ENCODE measurements at regions not wholly inside any gene's neighbourhood (a gene's known extent, or its start where the extent isn't known, plus 50 kb on each side); places are given as distances from the start of the nearest gene placed in this dataset.

GRCh38 chr9:90256345-90256744 is 386.3 kb downstream of the DIRAS2 start:
- no peak for DNase-seq
- H3K27me3 ChIP-seq = no peaks in the 10 kb centered on the region
- TF ChIP-seq CTCF (IDR thresholded peaks at IDR 0.05) = no peak
- H3K9me3 ChIP-seq = peaks cover 0 to 10% of the 10 kb centered on the region in 2 donors
- H3K36me3 ChIP-seq = no peaks in the 10 kb centered on the region
- H3K27ac ChIP-seq = no peak overlapping the region
- intact Hi-C loops (cut with DNase I) = no loop called here
- no peaks in the 10 kb centered on the region for H3K4me1 ChIP-seq
- no peak overlapping the region for H3K4me3 ChIP-seq
- no peak for ATAC-seq

GRCh38 chr9:90259311-90260246 is 383.0 kb downstream of the DIRAS2 start:
- H3K27me3 ChIP-seq = no peaks in the 10 kb centered on the region
- H3K27ac ChIP-seq = no peak overlapping the region
- no peak for ATAC-seq
- no peaks in the 10 kb centered on the region for H3K36me3 ChIP-seq
- H3K9me3 ChIP-seq = peaks cover 0 to 22% of the 10 kb centered on the region in 2 donors
- DNase-seq = no peak
- no peak for TF ChIP-seq CTCF (IDR thresholded peaks at IDR 0.05)
- H3K4me3 ChIP-seq = no peak overlapping the region
- no peaks in the 10 kb centered on the region for H3K4me1 ChIP-seq
- intact Hi-C loops (cut with DNase I) = no loop called here

- Histone ChIP-seq H3K4me1 (no peaks in the 10 kb centered on the region), H3K36me3 (no peaks in the 10 kb centered on the region), H3K4me3 (no peak overlapping the region), H3K27me3 (no peaks in the 10 kb centered on the region), H3K27ac (no peak overlapping the region), H3K9me3 (peaks cover 0 to 22% of the 10 kb centered on the region in 2 donors)
- ATAC-seq (no peak), DNase-seq (no peak)
- no peak for TF ChIP-seq CTCF (IDR thresholded peaks at IDR 0.05)
- intact Hi-C loops (cut with DNase I) = no loop called here
These were observed 380.9 kb downstream of the DIRAS2 start for GRCh38 chr9:90261698-90262097.

- intact Hi-C loops (cut with DNase I) = no loop called here
- H3K27ac ChIP-seq = no peak overlapping the region
- no peak overlapping the region for H3K4me3 ChIP-seq
- no peak for ATAC-seq
- no peak for DNase-seq
- no peaks in the 10 kb centered on the region for H3K4me1 ChIP-seq
- H3K36me3 ChIP-seq = no peaks in the 10 kb centered on the region
- no peaks in the 10 kb centered on the region for H3K27me3 ChIP-seq
- no peak for TF ChIP-seq CTCF (IDR thresholded peaks at IDR 0.05)
- no peaks in the 10 kb centered on the region for H3K9me3 ChIP-seq
These were observed 374.0 kb downstream of the DIRAS2 start for GRCh38 chr9:90268613-90269012.

GRCh38 chr9:90271707-90272106 is 370.9 kb downstream of the DIRAS2 start:
- Histone ChIP-seq H3K27me3 (peaks cover 0 to 7% of the 10 kb centered on the region in 2 donors), H3K27ac (no peak overlapping the region), H3K4me1 (no peaks in the 10 kb centered on the region), H3K4me3 (no peak overlapping the region), H3K36me3 (no peaks in the 10 kb centered on the region), H3K9me3 (no peaks in the 10 kb centered on the region)
- DNase-seq (no peak), ATAC-seq (no peak)
- TF ChIP-seq CTCF (IDR thresholded peaks at IDR 0.05) = no peak
- intact Hi-C loops (cut with DNase I) = no loop called here
